Activated gamma-delta T cell (primary cell): ENCODE measurements at regions not wholly inside any gene's neighbourhood (a gene's known extent, or its start where the extent isn't known, plus 50 kb on each side); places are given as distances from the start of the nearest gene placed in this dataset.
"Not testable (repeated sequence)": the region's sequence is repeated elsewhere in the genome, so short reads cannot be mapped to it uniquely, and the experiment has no call there.

ENCODE experiments used
- DNase-seq: peaks from one replicate; lab custom pipeline; 2025; lab: John Stamatoyannopoulos, UW

- no peak for DNase-seq
Measured at GRCh38 chr3:96324087-96324486, 490.3 kb upstream of the EPHA6 start.

DNA sequence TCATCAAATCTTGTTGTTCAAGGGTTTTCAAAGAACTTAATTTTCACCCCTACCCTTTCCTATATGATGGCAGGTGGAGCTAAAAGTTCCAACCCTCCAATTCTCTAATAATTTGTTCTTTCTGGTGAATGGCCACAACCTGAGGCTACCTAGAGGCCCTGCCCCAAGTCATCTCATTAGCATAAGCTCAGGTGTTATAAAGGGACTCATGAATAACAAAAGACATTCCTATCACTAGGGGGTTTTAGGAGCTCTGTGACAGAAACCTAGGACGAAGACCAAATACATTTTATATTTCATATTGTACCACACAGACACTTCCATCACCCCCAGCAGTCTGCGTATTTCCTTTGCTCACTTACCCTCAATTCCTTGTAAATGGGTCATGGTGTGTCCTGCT, 483.6 kb upstream of the EPHA6 start:
- DNase-seq = no peak

GRCh38 chr3:96331341-96331740, 483.1 kb upstream of the EPHA6 start:
- DNase-seq = no peak

GRCh38 chr3:96334779-96335178, 479.6 kb upstream of the EPHA6 start:
- no peak for DNase-seq

GRCh38 chr3:96347289-96347688, 467.1 kb upstream of the EPHA6 start:
- DNase-seq = no peak

DNA sequence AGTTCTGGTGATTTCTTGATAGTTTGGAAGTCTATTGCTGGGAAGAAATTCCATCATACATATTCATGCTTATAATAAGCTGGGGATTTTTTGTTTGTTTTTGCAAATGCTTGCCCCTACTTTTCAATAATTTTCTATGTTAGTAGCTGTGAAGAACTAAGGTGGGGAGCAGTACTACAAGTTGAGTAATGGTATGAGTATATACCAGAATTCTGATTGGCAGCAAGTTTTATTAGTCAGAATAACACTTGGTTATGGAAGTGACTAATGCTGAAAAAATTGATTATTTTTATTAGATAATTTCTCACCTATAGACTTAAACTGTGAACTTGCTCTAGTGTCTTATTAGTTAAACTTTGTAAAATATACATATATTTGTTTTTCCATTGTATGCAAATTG, 462.8 kb upstream of the EPHA6 start:
- not testable (repeated sequence) for DNase-seq

DNA sequence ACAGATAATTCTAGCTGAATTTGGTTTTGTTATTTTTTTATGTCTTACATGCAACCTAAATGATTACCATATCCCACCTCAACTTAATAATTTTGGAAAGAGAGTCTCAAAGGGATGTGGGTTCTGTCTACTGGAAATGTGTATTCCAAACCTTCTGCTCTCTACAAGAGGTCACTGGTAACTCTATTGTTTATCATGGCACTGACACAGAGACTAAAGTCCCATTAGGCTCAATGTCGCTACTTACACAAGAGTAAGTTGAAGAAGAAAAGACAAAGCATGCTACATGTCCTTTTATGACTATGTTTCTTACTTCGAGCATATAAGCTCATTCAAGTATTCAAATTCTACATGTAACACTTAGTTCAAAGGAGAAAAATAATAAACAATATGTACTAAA, 460.3 kb upstream of the EPHA6 start:
- no peak for DNase-seq

- no peak for DNase-seq
Measured at GRCh38 chr3:96354742-96355141, 459.7 kb upstream of the EPHA6 start.

- no peak for DNase-seq
Measured at GRCh38 chr3:96361241-96361640, 453.2 kb upstream of the EPHA6 start.

DNA sequence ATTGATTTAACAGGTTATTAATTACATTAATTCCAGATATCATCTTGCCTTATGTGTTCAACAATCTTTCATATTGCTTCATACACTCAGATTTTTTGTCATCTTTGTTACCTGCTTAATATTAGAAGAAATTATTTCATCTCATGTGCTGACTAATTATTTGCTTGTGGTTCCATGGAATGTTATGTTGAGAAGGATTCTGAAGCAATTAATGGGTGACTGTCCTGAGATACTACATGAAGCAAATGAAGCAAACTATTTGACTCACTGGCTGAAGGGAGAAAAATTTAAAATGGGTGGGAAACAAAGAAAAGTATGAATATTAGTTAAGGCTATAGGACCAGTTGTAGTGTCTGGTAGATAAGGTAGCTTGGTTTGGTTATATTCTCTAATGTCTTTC, 443.8 kb upstream of the EPHA6 start:
- DNase-seq = no peak

- no peak for DNase-seq
Measured at GRCh38 chr3:96410006-96410730, 404.2 kb upstream of the EPHA6 start.

DNA sequence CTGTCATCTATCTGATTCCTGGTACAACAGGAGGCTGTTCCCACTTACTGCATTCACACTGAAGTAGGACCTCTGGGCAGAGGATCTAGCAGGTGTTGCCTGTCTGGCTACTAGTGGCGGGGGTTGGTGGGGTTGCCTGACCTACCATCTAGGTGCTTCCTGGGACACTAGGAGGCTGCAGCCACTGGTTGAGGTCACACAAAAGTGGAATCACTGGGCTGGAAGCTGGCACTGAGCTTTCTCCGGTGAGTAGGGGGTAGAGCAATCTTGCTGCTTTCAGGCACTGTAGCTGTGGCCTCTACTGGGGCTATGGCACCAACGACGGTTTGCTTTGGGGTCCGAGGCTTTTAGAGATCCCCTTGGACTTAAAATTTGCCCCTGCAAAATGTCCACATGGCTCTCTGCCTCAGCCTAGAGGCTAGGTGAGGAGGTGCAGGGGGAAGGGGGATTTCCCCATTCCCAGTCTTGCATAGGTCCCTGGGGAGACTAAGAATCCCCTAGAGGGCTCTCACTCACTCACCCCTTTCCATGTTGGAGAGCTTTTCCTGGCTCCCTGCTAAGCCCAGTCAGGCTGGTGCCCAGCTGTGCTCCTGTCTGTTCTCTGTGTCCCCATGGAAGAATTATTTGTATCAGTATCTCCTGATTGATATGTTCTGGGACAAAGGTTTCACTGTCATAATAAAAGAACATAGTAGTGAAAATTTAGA, 397.7 kb upstream of the EPHA6 start:
- no peak for DNase-seq

GRCh38 chr3:96428097-96428496, 386.3 kb upstream of the EPHA6 start:
- DNase-seq = no peak

- no peak for DNase-seq
Measured at GRCh38 chr3:96430079-96430478, 384.3 kb upstream of the EPHA6 start.

DNA sequence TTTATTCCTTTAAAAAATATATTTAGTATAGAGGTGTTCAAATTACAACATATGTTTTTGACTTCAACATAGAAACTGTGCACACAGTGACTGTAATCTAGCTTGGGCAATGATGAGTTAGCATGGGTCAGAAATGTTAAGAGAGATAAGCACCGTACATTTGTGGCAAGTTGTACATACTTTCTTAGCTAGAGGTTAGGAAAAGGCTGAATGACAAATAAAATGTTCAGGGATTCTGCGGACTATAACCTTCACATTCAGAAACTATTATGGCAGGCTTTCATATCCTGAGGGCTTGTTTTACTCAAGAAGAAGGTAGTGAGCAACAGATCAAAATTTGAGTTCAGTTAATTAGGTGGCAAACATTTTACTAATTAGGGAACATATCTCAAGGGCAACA, 379.7 kb upstream of the EPHA6 start:
- no peak for DNase-seq

- no peak for DNase-seq
Measured at GRCh38 chr3:96449346-96449745, 365.0 kb upstream of the EPHA6 start.

- DNase-seq = no peak
Measured at GRCh38 chr3:96449803-96450202, 364.6 kb upstream of the EPHA6 start.

DNA sequence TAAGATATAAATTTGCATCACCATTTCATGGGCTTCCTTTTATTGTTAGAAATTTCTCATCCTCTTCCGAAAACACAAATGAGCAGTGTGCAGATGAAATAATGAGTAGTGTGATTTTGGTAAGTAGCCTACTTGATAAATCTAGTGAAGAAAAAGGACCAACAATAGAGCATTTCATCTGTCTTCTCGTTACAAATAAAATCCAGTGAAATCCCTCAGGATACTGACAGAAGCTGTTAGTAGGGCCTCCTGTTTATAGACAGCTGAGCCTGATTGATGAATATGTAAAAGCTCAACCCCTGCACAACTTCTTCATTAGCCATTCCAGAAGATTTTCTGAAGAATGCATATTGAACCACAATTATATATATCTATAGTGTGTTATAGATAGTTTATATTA, 363.7 kb upstream of the EPHA6 start:
- no peak for DNase-seq

- no peak for DNase-seq
Measured at GRCh38 chr3:96465521-96465920, 348.9 kb upstream of the EPHA6 start.

- DNase-seq = no peak
Measured at GRCh38 chr3:96466441-96466840, 348.0 kb upstream of the EPHA6 start.

- no peak for DNase-seq
Measured at GRCh38 chr3:96467639-96468038, 346.8 kb upstream of the EPHA6 start.

DNA sequence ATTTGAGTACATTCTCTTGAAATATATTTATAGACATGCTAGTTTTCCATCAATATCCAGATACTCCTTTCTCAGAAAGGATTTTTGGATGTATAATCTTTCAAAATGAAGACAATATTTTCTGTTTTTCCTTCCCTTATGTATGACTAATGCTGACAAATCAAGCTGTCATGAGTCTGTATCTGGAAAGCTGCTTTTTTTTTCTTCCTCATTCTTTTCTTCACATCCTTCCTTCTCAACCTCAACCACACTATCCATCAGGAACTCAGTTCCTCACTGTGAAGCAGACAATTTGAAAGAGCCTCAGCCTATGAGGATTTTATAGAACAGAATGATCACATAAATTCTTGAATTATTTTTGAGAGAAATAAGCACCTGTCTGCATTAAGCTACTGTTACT, 335.9 kb upstream of the EPHA6 start:
- DNase-seq = no peak

- DNase-seq = no peak
Measured at GRCh38 chr3:96480881-96481280, 333.5 kb upstream of the EPHA6 start.

DNA sequence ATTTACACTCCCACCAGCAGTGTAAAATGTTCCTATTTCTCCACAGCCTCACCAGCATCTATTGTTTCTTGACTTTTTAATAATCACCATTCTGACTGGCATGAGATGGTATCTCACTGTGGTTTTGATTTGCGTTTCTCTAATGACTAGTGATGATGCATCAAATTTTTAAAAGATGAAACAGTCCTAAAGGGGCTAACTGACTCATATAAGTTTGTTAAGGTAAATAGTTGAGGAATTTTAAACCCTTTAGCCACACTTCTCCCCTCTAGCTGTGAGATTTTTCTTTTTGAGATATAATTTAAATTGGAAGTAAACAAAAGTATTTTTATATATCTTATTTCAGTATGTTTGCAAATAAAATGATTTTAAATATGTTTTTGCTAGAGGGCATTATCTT, 331.2 kb upstream of the EPHA6 start:
- not testable (repeated sequence) for DNase-seq
